NOMO-1 treated with DMSO at 0.1 percent for 48 hours (cell line): ENCODE measurements at regions not wholly inside any gene's neighbourhood (a gene's known extent, or its start where the extent isn't known, plus 50 kb on each side); places are given as distances from the start of the nearest gene placed in this dataset.
"Not testable (repeated sequence)": the region's sequence is repeated elsewhere in the genome, so short reads cannot be mapped to it uniquely, and the experiment has no call there.

Source experiments
- DNase-seq: peaks from one replicate; lab custom pipeline; 2025; ENCODE audit not compliant: unreplicated experiment; lab: John Stamatoyannopoulos, UW

DNA sequence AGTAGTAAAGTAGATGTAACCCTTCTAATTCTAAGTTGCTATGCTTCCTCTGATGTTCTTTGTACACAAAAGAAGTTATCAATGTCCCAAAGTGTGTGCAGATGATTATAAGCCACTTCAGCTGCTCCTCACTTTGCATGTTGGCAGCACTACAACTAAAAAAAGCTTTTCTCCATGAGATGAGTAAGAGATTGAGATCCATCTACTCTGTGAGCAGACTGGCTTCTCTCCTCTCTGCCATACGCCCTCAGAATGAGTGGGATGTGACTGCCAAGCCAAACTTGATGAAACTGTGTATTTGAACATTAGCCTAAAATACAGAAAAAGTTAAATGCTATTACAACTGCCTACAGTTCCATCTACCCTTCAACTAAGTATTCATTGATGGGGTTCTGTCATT is 102.9 kb upstream of the ETV1 start:
- no peak for DNase-seq

DNA sequence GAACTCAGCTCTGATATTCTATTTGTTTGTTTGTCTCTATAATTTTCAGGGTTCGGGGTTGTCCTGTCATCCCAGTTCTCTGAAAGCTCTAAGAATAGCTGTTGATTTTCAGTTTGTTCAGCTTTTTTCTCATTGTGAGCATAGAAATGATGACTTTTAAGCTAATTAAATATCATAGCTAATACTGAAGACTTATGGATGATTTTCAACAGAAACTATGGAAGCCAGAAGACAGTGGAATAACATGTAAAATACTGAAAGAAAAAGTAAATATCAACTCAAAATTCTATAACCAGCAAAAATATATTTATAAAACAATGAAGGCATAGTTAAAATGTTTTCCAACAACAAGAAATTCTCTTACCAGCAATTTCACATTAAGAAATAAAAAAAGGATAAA is 96.4 kb upstream of the ETV1 start:
- no peak for DNase-seq

DNA sequence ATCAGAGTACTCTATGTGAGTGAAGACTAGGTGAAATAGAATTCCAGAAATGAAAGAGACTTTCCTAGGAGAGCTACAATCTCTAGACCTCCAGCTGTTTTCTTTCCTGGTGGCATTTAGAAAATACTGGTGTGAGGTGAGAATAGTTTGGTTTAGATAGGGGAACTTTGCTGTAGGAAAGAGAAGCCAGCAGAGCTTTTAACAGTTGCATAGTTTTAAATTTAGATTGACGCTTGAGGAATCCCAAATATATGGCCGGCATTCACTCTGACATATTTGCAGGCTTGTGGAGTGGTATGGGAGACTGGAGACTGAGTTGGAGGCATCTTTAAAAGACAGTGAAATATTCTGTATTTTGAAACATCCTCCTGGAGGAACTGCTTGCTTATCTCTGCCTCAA is 94.3 kb upstream of the ETV1 start:
- DNase-seq, result no peak

DNA sequence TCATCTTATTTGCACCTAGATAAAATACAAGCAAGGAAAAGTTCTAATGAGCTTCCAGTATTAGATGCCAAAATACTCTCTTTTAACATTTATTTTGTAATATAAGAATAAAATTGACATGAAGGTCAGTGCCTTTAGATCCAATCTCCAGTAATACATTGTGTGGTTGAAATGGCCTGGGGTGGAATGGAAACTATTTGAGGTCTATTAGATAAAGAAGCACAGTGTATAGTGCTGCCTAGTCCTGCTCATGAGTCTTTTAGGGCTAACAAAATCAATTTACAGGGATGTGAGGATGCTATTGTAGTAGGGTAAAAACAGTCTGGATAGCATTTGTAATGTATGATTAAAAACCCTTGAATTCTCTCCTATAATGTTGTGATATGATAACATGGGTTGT is 84.5 kb upstream of the ETV1 start:
- DNase-seq, result no peak

DNA sequence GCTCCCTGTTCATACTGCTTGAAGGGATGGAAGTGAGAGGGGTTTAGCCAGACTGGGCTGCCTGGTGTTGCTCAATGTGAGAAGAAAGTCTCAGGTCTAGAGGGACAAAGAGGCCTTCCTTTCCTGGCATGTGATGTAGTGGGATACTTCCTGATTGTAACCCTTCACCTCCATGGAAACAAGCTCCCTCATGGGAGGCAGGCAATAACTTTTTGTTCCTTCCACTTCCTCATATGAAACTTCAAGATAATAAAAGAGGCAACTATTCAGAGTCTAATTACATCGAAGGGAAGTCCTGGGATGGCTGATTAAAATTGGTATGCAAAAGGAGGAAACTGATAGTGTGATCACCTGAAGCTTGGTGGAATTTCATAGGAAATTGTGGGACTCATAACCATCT is 84.1 kb upstream of the ETV1 start:
- no peak for DNase-seq

DNA sequence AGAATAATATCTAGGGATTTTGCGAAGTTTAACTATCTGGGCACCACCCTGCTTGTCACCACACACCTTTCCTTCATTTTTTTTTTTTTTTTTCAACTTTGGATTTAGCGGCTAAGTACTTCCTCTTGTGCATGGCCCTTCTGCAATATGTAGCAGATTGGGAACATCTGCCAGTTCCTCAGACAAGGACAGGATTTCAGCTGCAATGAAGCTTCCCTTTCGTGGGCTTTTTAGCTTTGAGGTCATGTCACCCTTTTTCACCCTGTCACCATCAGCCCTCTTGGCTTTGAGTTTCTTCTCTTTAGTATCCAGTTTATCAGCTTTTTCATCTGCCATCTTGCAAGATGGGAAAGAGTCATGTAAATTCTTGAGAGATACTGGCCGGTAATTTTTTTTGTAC is 81.6 kb upstream of the ETV1 start:
- no peak for DNase-seq

DNA sequence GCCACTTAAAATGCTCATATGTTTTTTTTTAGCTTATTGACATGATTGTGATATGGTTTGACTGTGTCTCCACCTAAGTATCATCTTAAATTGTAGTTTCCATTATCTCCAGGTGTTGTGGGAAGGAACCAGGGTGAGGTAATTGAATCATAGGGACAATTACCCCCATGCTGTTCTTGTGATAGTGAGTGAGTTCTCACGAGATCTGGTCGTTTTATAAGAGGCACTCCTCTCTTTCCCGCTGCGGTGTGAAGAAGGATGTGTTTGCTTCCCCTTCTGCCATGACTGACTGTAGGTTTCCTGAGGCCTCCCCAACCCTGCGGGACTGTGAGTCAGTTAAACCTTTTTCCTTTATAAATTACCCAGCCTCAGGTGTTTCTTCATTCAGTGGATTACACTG is 80.5 kb upstream of the ETV1 start:
- DNase-seq, result no peak

DNA sequence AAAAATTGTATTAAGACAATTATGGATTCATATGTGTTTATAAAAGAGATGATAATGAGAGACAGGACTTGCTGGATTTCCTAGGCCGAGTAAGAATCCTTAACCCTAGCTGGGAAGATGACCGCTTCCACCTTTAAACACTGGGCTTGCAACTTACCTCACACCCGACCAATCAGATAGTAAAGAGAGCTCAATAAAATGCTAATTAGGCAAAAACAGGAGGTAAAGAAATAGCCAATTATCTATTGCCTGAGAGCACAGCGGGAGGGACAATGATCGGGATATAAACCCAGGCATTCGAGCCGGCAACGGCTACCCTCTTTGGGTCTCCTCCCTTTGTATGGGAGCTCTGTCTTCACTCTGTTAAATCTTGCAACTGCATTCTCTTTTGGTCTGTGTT is 77.3 kb upstream of the ETV1 start:
- DNase-seq, result not testable (repeated sequence)

DNA sequence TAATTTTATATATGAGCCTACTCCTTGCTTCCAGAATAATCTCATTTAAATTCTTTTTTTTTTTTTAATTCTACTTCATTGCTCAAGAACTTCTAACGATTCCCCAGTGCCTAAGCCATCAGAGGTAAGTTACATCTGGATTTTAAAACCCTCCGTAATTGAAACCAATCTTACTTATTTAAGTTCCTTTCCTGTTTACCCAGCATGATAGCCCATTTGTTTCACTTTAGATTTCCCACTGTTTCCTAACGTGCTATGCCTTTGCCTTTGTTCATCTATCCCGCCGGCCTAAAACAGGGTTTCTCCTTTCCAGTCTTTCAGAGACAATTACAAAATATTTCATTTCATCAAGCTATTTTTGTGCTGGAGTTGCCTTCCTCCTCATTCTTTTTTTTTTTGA is 75.8 kb upstream of the ETV1 start:
- DNase-seq, result no peak

DNA sequence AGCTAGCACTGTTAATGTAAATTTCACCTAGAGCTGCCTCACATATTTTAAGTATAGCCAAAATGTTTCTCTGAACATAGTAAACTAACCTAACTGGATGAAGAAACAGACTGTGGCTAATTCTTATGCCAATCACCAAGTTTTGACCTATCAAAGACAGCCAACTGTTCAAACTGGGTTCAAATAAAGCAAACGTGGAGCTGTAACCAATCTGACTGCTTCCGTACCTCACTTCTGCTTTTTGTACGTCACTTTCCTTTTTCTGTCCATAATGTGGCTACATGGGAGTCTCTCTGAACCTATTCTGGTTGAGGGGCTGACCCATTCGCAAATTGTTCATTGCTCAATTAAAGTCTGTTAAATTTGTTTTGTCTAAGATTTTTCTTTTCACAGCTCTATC is 66.3 kb upstream of the ETV1 start:
- peak; percentile 17 for DNase-seq

DNA sequence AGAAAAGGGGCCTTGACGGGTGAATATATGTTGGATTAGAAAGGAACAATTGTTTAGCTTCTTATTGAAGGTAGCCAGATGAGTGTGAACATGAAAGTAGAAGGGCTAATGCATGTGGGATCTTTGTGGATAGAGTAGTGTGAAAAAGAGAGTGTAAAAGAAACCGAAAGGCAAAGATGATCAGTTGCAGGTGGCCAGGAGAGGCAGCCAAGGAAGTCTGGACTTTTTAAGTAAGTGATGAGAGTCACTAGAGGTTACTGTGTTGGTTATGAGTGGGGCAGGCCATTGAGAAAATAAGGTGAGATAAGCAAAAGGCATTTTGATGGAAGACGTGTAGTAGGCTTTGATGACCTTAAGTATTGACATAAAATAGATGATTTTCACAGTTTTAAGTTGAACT is 64.7 kb upstream of the ETV1 start:
- no peak for DNase-seq

DNA sequence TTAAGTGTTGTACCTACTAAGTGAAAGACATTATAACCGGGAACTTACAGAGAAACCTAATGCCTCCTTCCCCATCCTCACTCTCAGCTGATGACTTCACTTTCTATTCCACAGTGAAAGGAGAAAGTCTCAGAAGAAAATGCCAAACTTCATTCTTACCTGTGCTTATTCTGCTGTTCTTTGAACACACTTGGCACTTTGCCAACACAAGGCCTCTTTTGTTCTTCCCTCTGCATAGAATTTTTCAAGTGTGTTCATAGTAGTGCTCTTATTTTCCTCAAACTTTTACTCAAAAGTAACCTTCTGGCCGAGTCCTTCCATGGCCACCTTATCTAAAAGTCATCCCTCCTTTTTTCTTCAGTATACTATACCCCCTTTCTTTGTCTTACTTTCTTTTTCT is 59.4 kb upstream of the ETV1 start:
- no peak for DNase-seq

DNA sequence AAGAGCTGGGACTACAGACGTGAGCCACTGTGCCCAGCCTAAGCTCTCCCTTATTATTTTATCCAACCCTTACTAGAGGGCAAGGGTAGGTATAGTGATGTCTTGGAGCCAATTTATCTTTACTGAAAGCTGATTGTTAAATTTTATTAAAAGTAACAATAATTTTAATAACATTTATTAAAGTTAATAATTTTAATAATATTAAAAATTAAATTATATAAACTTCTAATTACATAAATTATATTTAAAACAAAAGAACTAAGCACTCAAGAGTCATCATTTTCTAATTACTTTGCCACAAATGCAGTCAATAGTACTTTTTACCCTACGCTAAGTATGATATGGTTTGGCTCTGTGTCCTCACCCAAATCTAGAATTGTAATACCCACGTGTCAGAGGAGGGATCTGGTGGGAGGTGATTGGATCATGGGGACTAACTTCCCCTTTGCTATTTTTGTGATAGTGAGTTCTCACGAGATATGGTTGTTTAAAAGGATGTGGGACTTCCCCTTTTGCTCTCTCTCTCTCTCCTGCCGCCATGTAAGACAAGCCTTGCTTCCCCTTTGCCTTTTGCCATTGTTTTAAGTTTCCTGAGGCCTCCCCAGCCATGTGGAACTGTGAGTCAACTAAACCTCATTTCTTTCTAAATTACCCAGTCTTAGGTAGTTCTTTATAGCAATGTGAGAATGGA is 58.4 kb upstream of the ETV1 start:
- peak; percentile 46 for DNase-seq

DNA sequence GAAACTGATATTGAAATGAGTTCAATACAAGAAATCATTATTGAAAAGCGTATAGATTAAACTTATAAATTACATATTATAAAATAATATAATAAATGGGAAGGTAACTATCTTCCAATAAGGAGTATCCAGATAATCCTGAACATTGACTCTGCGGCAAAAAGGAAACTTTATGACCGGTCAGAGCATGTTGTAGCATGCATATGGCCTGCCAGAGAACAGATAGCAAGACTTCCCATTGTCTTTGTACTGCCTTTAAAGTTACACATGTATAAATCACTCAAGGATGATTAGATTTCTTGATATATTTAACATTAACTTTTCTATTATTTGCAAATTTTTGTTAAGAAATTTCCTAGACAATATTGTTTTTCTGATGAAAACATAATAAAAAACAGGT is 56.2 kb upstream of the ETV1 start:
- no peak for DNase-seq

DNA sequence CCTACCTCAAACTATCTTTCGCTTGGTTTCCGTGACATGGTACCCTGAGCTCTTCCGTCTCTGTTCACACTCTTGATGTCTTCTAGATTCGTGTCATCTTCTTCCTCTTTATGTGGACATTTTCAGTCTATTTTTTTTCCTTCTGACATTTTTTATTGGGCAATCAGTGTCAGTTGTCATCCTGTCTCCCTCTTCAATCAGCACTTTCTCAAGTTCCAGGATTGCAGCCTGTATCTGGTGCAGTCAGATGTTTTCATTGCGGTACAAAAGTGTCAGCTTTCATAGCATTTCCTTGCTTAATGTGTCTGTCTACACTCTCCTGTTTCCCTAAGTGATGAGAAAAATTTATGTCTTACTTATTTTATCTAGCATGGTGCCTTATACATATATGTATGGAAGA is 51.1 kb upstream of the ETV1 start:
- no peak for DNase-seq
